Adrenal gland (tissue), 5 donors: ENCODE measurements at regions not wholly inside any gene's neighbourhood (a gene's known extent, or its start where the extent isn't known, plus 50 kb on each side); places are given as distances from the start of the nearest gene placed in this dataset.

Experiments used
- POLR2A ChIP-seq, 2 donors: fragments of 450-650 bp; IDR thresholded peaks; one replicate each; pipeline ENCODE4 v1.6.1; 2017; ENCODE audit warnings: antibody characterized with exemption in 2 of 2, mild to moderate bottlenecking in 2 of 2, moderate library complexity in 1 of 2
- TF ChIP-seq, protein P1 (sequence below), 6 experiments: fragments of 450-650 bp in 4 of 6; fragments of 200-600 bp in 2 of 6; sonication (generic) in 1 of 6; IDR thresholded peaks; 1 replicate in 5 of 6; 2 replicates in 1 of 6; pipeline versions ENCODE4 v1.5.1 to v1.8.0; 2016 to 2021; ENCODE audit warnings: antibody characterized with exemption in 6 of 6, mild to moderate bottlenecking in 2 of 6, moderate library complexity in 1 of 6
- donor health status: DM: no; HTN: no; CAD: no.

DNA sequence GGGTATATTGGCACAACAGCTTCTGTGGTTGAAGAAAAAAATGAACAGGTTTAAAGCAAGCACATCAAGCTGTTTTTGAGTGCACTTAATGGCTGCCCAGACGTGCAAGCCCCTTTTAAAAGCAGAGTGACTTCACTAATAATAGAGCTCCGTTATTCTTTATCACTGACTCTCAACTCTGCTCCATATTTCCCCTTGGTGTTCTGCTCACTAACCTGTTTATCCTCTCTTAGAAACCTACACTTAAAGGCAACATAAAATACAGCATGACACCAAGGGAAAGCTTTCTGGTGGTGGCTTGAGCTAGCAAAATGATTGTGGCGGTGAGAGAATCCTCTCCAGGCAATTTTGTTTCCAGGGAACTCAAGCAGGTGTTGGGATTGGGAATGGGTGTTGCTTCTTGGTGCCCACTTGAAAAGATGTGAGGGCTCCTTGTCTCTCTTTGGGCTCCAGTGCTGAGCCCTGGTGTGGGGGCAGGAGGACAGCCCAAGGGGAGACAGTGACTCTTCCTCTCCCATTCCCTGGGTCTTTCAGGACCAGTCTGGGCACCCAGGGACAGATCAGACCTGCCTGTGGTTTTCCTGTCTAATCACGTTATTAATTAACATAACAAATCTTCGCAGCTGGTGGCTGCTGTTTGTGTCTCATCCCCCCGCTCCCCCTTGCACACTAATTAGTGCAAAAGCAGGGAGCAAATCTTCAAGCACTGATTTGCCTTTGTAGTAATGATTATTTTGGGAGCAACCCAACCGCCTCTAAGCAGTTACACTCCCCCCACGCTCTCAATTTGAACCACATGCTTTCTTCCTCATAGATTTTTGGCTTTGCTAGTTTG is 289.4 kb upstream of the CXCR4 start:
- TF ChIP-seq, protein P1, sequence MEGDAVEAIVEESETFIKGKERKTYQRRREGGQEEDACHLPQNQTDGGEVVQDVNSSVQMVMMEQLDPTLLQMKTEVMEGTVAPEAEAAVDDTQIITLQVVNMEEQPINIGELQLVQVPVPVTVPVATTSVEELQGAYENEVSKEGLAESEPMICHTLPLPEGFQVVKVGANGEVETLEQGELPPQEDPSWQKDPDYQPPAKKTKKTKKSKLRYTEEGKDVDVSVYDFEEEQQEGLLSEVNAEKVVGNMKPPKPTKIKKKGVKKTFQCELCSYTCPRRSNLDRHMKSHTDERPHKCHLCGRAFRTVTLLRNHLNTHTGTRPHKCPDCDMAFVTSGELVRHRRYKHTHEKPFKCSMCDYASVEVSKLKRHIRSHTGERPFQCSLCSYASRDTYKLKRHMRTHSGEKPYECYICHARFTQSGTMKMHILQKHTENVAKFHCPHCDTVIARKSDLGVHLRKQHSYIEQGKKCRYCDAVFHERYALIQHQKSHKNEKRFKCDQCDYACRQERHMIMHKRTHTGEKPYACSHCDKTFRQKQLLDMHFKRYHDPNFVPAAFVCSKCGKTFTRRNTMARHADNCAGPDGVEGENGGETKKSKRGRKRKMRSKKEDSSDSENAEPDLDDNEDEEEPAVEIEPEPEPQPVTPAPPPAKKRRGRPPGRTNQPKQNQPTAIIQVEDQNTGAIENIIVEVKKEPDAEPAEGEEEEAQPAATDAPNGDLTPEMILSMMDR (IDR thresholded peaks at IDR 0.05), result no peak
- TF ChIP-seq POLR2A (IDR thresholded peaks at IDR 0.05), result no peak
